Gastrocnemius medialis (tissue), 4 donors: ENCODE measurements at regions not wholly inside any gene's neighbourhood (a gene's known extent, or its start where the extent isn't known, plus 50 kb on each side); places are given as distances from the start of the nearest gene placed in this dataset.

Experiments
- POLR2A ChIP-seq, 2 donors: fragments of 450-650 bp; IDR thresholded peaks; one replicate each; pipeline ENCODE4 v1.6.1; 2017; ENCODE audit warnings: antibody characterized with exemption in 2 of 2, mild to moderate bottlenecking in 2 of 2, moderate library complexity in 2 of 2
- TF ChIP-seq, protein P1 (sequence below), 5 experiments: fragments of 450-650 bp in 3 of 5; fragments of 200-600 bp in 2 of 5; sonication (generic) in 2 of 5; IDR thresholded peaks in 4 of 5; conservative IDR thresholded peaks in 1 of 5; 1 replicate in 4 of 5; 2 replicates in 1 of 5; pipeline ENCODE4 v1.5.1; 2016 to 2019; ENCODE audit warnings: antibody characterized with exemption in 5 of 5, mild to moderate bottlenecking in 3 of 5, moderate library complexity in 3 of 5

- TF ChIP-seq POLR2A (IDR thresholded peaks at IDR 0.05): no peak
- TF ChIP-seq, protein P1, sequence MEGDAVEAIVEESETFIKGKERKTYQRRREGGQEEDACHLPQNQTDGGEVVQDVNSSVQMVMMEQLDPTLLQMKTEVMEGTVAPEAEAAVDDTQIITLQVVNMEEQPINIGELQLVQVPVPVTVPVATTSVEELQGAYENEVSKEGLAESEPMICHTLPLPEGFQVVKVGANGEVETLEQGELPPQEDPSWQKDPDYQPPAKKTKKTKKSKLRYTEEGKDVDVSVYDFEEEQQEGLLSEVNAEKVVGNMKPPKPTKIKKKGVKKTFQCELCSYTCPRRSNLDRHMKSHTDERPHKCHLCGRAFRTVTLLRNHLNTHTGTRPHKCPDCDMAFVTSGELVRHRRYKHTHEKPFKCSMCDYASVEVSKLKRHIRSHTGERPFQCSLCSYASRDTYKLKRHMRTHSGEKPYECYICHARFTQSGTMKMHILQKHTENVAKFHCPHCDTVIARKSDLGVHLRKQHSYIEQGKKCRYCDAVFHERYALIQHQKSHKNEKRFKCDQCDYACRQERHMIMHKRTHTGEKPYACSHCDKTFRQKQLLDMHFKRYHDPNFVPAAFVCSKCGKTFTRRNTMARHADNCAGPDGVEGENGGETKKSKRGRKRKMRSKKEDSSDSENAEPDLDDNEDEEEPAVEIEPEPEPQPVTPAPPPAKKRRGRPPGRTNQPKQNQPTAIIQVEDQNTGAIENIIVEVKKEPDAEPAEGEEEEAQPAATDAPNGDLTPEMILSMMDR (IDR thresholded peaks at IDR 0.05 in 4 of 5, conservative IDR thresholded peaks at IDR 0.05 in 1 of 5): no peak
Observed at GRCh38 chr6:3513416-3513815, 56.6 kb upstream of the SLC22A23 start.
